ENCODE measurements at regions not wholly inside any gene's neighbourhood (a gene's known extent, or its start where the extent isn't known, plus 50 kb on each side); places are given as distances from the start of the nearest gene placed in this dataset.

GRCh38 chr3:18724456-18724855 is 299.3 kb upstream of the SATB1 start:
- no peak overlapping the region for H3K4me3 Mint-ChIP-seq (ENCODE audit: unreplicated experiment)
- H3K36me3 Mint-ChIP-seq (ENCODE audit: insufficient read depth, unreplicated experiment) = no peaks in the 10 kb centered on the region
- intact Hi-C loops (cut with micrococcal nuclease) = no loop called here
- no peak overlapping the region for H3K27ac Mint-ChIP-seq (ENCODE audit: low read depth, unreplicated experiment)
- TF ChIP-seq, protein P1, sequence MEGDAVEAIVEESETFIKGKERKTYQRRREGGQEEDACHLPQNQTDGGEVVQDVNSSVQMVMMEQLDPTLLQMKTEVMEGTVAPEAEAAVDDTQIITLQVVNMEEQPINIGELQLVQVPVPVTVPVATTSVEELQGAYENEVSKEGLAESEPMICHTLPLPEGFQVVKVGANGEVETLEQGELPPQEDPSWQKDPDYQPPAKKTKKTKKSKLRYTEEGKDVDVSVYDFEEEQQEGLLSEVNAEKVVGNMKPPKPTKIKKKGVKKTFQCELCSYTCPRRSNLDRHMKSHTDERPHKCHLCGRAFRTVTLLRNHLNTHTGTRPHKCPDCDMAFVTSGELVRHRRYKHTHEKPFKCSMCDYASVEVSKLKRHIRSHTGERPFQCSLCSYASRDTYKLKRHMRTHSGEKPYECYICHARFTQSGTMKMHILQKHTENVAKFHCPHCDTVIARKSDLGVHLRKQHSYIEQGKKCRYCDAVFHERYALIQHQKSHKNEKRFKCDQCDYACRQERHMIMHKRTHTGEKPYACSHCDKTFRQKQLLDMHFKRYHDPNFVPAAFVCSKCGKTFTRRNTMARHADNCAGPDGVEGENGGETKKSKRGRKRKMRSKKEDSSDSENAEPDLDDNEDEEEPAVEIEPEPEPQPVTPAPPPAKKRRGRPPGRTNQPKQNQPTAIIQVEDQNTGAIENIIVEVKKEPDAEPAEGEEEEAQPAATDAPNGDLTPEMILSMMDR (IDR thresholded peaks at IDR 0.05; ENCODE audit: unreplicated experiment) = no peak
- H3K9me3 Mint-ChIP-seq (ENCODE audit: unreplicated experiment) = no peaks in the 10 kb centered on the region
- no peaks in the 10 kb centered on the region for H3K27me3 Mint-ChIP-seq (ENCODE audit: insufficient read depth, unreplicated experiment)
- POLR2A ChIA-PET = no interaction called here
- CTCF ChIA-PET = no interaction called here
- H3K4me1 Mint-ChIP-seq (ENCODE audit: insufficient read depth, unreplicated experiment) = no peaks in the 10 kb centered on the region
- no peak for DNase-seq (ENCODE audit: unreplicated experiment)
- no TSS peak for BruUV-seq (replicated peaks)

- intact Hi-C loops (cut with micrococcal nuclease) = no loop called here
- Mint-ChIP-seq H3K9me3 (ENCODE audit: unreplicated experiment) (no peaks in the 10 kb centered on the region), H3K27ac (ENCODE audit: low read depth, unreplicated experiment) (no peak overlapping the region), H3K4me3 (ENCODE audit: unreplicated experiment) (no peak overlapping the region), H3K4me1 (ENCODE audit: insufficient read depth, unreplicated experiment) (no peaks in the 10 kb centered on the region), H3K27me3 (ENCODE audit: insufficient read depth, unreplicated experiment) (no peaks in the 10 kb centered on the region), H3K36me3 (ENCODE audit: insufficient read depth, unreplicated experiment) (no peaks in the 10 kb centered on the region)
- DNase-seq (ENCODE audit: unreplicated experiment) = no peak
- ChIA-PET POLR2A (no interaction called here), CTCF (interaction anchor here (1.2 kb wide), 1 partner anchor 164 kb away, joined by 3 read pairs; no protein-coding TSS in a partner anchor)
- TF ChIP-seq, protein P1 (IDR thresholded peaks at IDR 0.05; ENCODE audit: unreplicated experiment) = no peak
- no TSS peak for BruUV-seq (replicated peaks)
Measured at GRCh38 chr3:18723206-18723810, 298.2 kb upstream of the SATB1 start.

DNA sequence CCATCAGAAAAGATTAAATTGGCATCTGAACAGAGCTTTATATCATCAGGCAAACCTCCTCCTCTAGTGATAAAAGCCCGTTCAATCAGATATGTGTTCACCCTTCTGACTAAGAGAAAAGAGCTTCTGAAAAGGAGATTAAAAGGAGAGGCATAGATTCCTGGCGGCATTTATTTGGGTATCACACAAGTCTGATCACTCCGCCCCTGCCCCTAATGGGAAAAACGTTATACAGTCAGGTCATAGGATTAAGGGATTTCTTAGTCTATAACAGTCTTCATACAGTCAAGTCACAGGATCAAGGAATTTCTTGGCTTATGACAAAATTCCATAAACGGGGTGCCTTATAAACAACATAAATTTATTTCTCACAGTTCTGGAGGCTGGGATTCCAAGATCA is 295.4 kb upstream of the SATB1 start:
- no TSS peak for BruUV-seq (replicated peaks)
- H3K9me3 Mint-ChIP-seq (ENCODE audit: unreplicated experiment) = no peaks in the 10 kb centered on the region
- TF ChIP-seq, protein P1 (IDR thresholded peaks at IDR 0.05; ENCODE audit: unreplicated experiment) = no peak
- H3K27me3 Mint-ChIP-seq (ENCODE audit: insufficient read depth, unreplicated experiment) = no peaks in the 10 kb centered on the region
- H3K27ac Mint-ChIP-seq (ENCODE audit: low read depth, unreplicated experiment) = no peak overlapping the region
- intact Hi-C loops (cut with micrococcal nuclease) = no loop called here
- H3K36me3 Mint-ChIP-seq (ENCODE audit: insufficient read depth, unreplicated experiment) = no peaks in the 10 kb centered on the region
- ChIA-PET CTCF (interaction anchor here (0.8 kb wide), 1 partner anchor 9 kb away, joined by 4 read pairs; no protein-coding TSS in a partner anchor), POLR2A (interaction anchor here (0.7 kb wide), 1 partner anchor 491 kb away, joined by 3 read pairs; no protein-coding TSS in a partner anchor)
- DNase-seq (ENCODE audit: unreplicated experiment) = no peak
- H3K4me3 Mint-ChIP-seq (ENCODE audit: unreplicated experiment) = no peak overlapping the region
- no peaks in the 10 kb centered on the region for H3K4me1 Mint-ChIP-seq (ENCODE audit: insufficient read depth, unreplicated experiment)

GRCh38 chr3:18717598-18717997 is 292.5 kb upstream of the SATB1 start:
- Mint-ChIP-seq H3K27ac (ENCODE audit: low read depth, unreplicated experiment) (no peak overlapping the region), H3K4me3 (ENCODE audit: unreplicated experiment) (no peak overlapping the region), H3K9me3 (ENCODE audit: unreplicated experiment) (no peaks in the 10 kb centered on the region), H3K36me3 (ENCODE audit: insufficient read depth, unreplicated experiment) (no peaks in the 10 kb centered on the region), H3K27me3 (ENCODE audit: insufficient read depth, unreplicated experiment) (no peaks in the 10 kb centered on the region), H3K4me1 (ENCODE audit: insufficient read depth, unreplicated experiment) (no peaks in the 10 kb centered on the region)
- CTCF ChIA-PET = interaction anchor here (1.5 kb wide), 1 partner anchor 43 kb away, joined by 3 read pairs; no protein-coding TSS in a partner anchor
- POLR2A ChIA-PET = no interaction called here
- BruUV-seq (replicated peaks) = no TSS peak
- DNase-seq (ENCODE audit: unreplicated experiment) = no peak
- intact Hi-C loops (cut with micrococcal nuclease) = no loop called here
- TF ChIP-seq, protein P1 (IDR thresholded peaks at IDR 0.05; ENCODE audit: unreplicated experiment) = no peak
